OCI-LY1 (cell line): ENCODE measurements at regions not wholly inside any gene's neighbourhood (a gene's known extent, or its start where the extent isn't known, plus 50 kb on each side); places are given as distances from the start of the nearest gene placed in this dataset.

Experiments
- H2AFZ ChIP-seq: fragments of 200-600 bp; sonication (generic), shearing (Covaris generic); 2 replicates; pipeline ENCODE4 v1.6.0; 2014; ENCODE audit warnings: antibody characterized with exemption, mild to moderate bottlenecking, low read length
- H3F3A ChIP-seq: fragments of 200-600 bp; sonication (generic), shearing (Covaris generic); 2 replicates; pipeline ENCODE4 v1.6.0; 2014; ENCODE audit warnings: mild to moderate bottlenecking, antibody characterized with exemption, low read length, moderate library complexity; ENCODE audit not compliant: insufficient read depth
- H3K27ac ChIP-seq: fragments of 200-600 bp; sonication (generic); 2 replicates; pipeline ENCODE4 v1.5.1; 2014; ENCODE audit warnings: low read length, mixed run types, mild to moderate bottlenecking, low read depth; ENCODE audit not compliant: poor library complexity, severe bottlenecking
- H3K27me3 ChIP-seq: fragments of 200-600 bp; sonication (generic); 2 replicates; pipeline ENCODE4 v1.6.0; 2014; ENCODE audit warnings: antibody characterized with exemption, mild to moderate bottlenecking, low read length, moderate library complexity; ENCODE audit not compliant: insufficient read depth
- H3K36me3 ChIP-seq: fragments of 200-600 bp; sonication (generic); 2 replicates; pipeline ENCODE4 v1.6.1; 2014; ENCODE audit warnings: mild to moderate bottlenecking, antibody characterized with exemption, low read length, moderate library complexity, mixed read lengths; ENCODE audit not compliant: insufficient read depth
- H3K4me1 ChIP-seq: fragments of 200-600 bp; sonication (generic); 2 replicates; pipeline ENCODE4 v1.5.1; 2014; ENCODE audit warnings: mild to moderate bottlenecking, low read length, moderate library complexity; ENCODE audit not compliant: insufficient read depth, severe bottlenecking
- H3K4me2 ChIP-seq: fragments of 200-600 bp; sonication (generic), shearing (Covaris generic); 2 replicates; pipeline ENCODE4 v1.6.1; 2014; ENCODE audit warnings: low read length
- H3K4me3 ChIP-seq: fragments of 200-600 bp; sonication (generic); 2 replicates; pipeline ENCODE4 v1.5.1; 2014; ENCODE audit warnings: low read length, low read depth, mild to moderate bottlenecking, mixed read lengths; ENCODE audit not compliant: poor library complexity, severe bottlenecking
- H3K79me2 ChIP-seq: fragments of 200-600 bp; shearing (Covaris generic); 2 replicates; pipeline ENCODE4 v1.6.1; 2016; ENCODE audit warnings: mixed run types, low read length, mixed read lengths; ENCODE audit not compliant: insufficient read depth
- H3K9ac ChIP-seq: fragments of 200-600 bp; sonication (generic), shearing (Covaris generic); 2 replicates; pipeline ENCODE4 v1.6.1; 2014; ENCODE audit warnings: mild to moderate bottlenecking, low read length, mixed read lengths
- H3K9me2 ChIP-seq: fragments of 200-600 bp; sonication (generic), shearing (Covaris generic); 2 replicates; pipeline ENCODE4 v1.6.1; 2014; ENCODE audit warnings: low read depth, mild to moderate bottlenecking, low read length, mixed read lengths
- H3K9me3 ChIP-seq: fragments of 200-600 bp; shearing (Covaris generic); 2 replicates; pipeline ENCODE4 v1.6.1; 2014; ENCODE audit warnings: low read length, mixed read lengths
- H4K20me1 ChIP-seq: fragments of 200-600 bp; sonication (generic), shearing (Covaris generic); 2 replicates; pipeline ENCODE4 v1.6.0; 2016; ENCODE audit warnings: mild to moderate bottlenecking, low read length; ENCODE audit not compliant: insufficient read depth
- EZH2 ChIP-seq: fragments of 200-600 bp; sonication (generic), shearing (Covaris generic); IDR thresholded peaks from 2 replicates; pipeline ENCODE4 v1.8.0; 2017; ENCODE audit warnings: borderline replicate concordance, mixed run types, mild to moderate bottlenecking, antibody characterized with exemption, low read length, moderate library complexity, mixed read lengths
- TF ChIP-seq, protein P1 (sequence below): fragments of 200-600 bp; sonication (generic), shearing (Covaris generic); IDR thresholded peaks from 2 replicates; pipeline ENCODE4 v1.5.1; 2017; ENCODE audit warnings: mild to moderate bottlenecking, antibody characterized with exemption, low read length, moderate library complexity, mixed read lengths

- H4K20me1 ChIP-seq, result no peaks in the 10 kb centered on the region
- no peak overlapping the region for H3K4me3 ChIP-seq
- H3K27ac ChIP-seq, result no peak overlapping the region
- H3K27me3 ChIP-seq, result no peaks in the 10 kb centered on the region
- TF ChIP-seq, protein P1, sequence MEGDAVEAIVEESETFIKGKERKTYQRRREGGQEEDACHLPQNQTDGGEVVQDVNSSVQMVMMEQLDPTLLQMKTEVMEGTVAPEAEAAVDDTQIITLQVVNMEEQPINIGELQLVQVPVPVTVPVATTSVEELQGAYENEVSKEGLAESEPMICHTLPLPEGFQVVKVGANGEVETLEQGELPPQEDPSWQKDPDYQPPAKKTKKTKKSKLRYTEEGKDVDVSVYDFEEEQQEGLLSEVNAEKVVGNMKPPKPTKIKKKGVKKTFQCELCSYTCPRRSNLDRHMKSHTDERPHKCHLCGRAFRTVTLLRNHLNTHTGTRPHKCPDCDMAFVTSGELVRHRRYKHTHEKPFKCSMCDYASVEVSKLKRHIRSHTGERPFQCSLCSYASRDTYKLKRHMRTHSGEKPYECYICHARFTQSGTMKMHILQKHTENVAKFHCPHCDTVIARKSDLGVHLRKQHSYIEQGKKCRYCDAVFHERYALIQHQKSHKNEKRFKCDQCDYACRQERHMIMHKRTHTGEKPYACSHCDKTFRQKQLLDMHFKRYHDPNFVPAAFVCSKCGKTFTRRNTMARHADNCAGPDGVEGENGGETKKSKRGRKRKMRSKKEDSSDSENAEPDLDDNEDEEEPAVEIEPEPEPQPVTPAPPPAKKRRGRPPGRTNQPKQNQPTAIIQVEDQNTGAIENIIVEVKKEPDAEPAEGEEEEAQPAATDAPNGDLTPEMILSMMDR, result no peak
- TF ChIP-seq EZH2, result no peak
- H3K4me1 ChIP-seq, result no peaks in the 10 kb centered on the region
- H2AFZ ChIP-seq, result no peak overlapping the region
- no peaks in the 10 kb centered on the region for H3K36me3 ChIP-seq
- no peaks in the 10 kb centered on the region for H3F3A ChIP-seq
- H3K9me3 ChIP-seq, result no peaks in the 10 kb centered on the region
- no peaks in the 10 kb centered on the region for H3K9me2 ChIP-seq
- H3K79me2 ChIP-seq, result no peaks in the 10 kb centered on the region
- H3K9ac ChIP-seq, result no peak overlapping the region
- H3K4me2 ChIP-seq, result no peak overlapping the region
Observed at GRCh38 chr4:160284516-160284915, 1181.6 kb downstream of the RAPGEF2 start.

GRCh38 chr4:160286051-160286450, 1183.2 kb downstream of the RAPGEF2 start:
- TF ChIP-seq EZH2, result no peak
- TF ChIP-seq, protein P1, result no peak
- H3K36me3 ChIP-seq, result no peaks in the 10 kb centered on the region
- H3K9me2 ChIP-seq, result no peaks in the 10 kb centered on the region
- H3K9ac ChIP-seq, result no peak overlapping the region
- H3K27ac ChIP-seq, result no peak overlapping the region
- H3K9me3 ChIP-seq, result no peaks in the 10 kb centered on the region
- no peaks in the 10 kb centered on the region for H3K27me3 ChIP-seq
- no peaks in the 10 kb centered on the region for H3F3A ChIP-seq
- no peak overlapping the region for H3K4me2 ChIP-seq
- no peaks in the 10 kb centered on the region for H3K4me1 ChIP-seq
- H4K20me1 ChIP-seq, result no peaks in the 10 kb centered on the region
- no peak overlapping the region for H2AFZ ChIP-seq
- H3K4me3 ChIP-seq, result no peak overlapping the region
- H3K79me2 ChIP-seq, result no peaks in the 10 kb centered on the region

GRCh38 chr4:160296476-160296875, 1193.6 kb downstream of the RAPGEF2 start:
- H4K20me1 ChIP-seq, result no peaks in the 10 kb centered on the region
- H3K79me2 ChIP-seq, result no peaks in the 10 kb centered on the region
- no peaks in the 10 kb centered on the region for H3F3A ChIP-seq
- H3K4me2 ChIP-seq, result no peak overlapping the region
- H3K9ac ChIP-seq, result no peak overlapping the region
- no peaks in the 10 kb centered on the region for H3K27me3 ChIP-seq
- H3K4me3 ChIP-seq, result no peak overlapping the region
- no peaks in the 10 kb centered on the region for H3K9me3 ChIP-seq
- H3K27ac ChIP-seq, result no peak overlapping the region
- H2AFZ ChIP-seq, result no peak overlapping the region
- TF ChIP-seq EZH2, result no peak
- TF ChIP-seq, protein P1, result no peak
- no peaks in the 10 kb centered on the region for H3K4me1 ChIP-seq
- H3K36me3 ChIP-seq, result no peaks in the 10 kb centered on the region
- no peaks in the 10 kb centered on the region for H3K9me2 ChIP-seq
